ENCODE measurements at regions not wholly inside any gene's neighbourhood (a gene's known extent, or its start where the extent isn't known, plus 50 kb on each side); places are given as distances from the start of the nearest gene placed in this dataset.

DNA sequence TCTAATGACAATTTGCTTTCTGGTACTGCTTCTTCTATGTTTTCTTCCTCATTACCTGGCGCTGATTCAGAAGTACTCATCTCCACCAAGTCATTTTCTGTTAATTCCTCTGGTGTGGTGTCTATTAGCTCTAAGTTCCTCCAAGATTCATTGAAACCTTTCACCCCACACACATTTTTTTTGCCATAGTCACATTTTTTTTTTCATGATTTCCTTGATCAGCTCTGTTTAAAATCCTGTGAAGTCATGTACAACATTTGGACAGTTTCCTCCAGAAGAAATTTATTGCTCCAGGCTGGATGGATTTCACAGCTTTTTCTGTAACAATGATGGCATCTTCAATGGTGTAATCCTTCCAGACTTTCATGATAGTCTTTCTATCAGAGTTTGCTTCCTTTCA lies 243.2 kb upstream of the VEPH1 start:
- DNase-seq (ENCODE audit: low read depth in 1 of 2, low spot score in 1 of 2) = no peak

- no peak for DNase-seq (ENCODE audit: low read depth in 1 of 2, low spot score in 1 of 2)
Measured at GRCh38 chr3:157741607-157742006, 238.4 kb upstream of the VEPH1 start.

DNA sequence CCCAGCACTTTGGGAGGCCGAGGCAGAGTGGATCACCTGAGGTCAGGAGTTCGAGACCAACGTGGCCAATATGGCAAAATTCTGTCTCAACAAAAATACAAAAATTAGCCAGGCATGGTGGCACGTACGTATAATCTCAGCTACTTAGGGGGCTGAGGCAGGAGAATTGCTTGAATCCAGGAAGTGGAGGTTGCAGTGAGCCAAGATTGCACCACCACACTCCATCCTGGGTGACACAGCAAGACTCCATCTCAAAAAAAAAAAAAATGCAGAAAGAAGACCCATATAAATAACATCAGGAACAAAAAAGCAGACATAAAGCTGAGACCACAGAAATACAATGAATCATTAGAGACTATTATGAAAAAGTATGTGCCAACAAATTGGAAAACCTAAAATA lies 235.2 kb upstream of the VEPH1 start:
- no peak for DNase-seq (ENCODE audit: low read depth in 1 of 2, low spot score in 1 of 2)

DNA sequence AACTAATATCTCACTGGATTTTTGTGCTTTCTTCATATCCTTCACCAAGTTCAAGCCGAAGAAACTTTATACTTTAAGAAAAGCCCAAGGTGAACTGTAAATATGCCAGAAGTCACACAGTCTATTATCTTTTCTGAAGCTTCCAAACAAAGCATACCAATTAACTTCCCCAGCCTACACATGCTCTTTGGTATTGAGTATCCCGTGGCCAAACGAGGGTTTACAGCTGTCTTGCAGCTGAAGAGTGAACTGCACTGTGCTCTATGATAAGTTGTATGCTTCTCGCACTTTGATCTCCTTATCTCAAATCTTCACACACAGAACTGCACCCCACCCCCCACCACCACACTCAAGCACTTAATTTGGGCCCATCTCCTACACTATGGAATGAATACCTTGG lies 215.6 kb upstream of the VEPH1 start:
- DNase-seq (ENCODE audit: low read depth in 1 of 2, low spot score in 1 of 2) = no peak

- DNase-seq (ENCODE audit: low read depth in 1 of 2, low spot score in 1 of 2) = no peak
Measured at GRCh38 chr3:157713101-157713500, 209.9 kb upstream of the VEPH1 start.

- DNase-seq (ENCODE audit: low read depth in 1 of 2, low spot score in 1 of 2) = no peak
Measured at GRCh38 chr3:157705258-157705657, 202.0 kb upstream of the VEPH1 start.

GRCh38 chr3:157700405-157700804 lies 197.2 kb upstream of the VEPH1 start:
- DNase-seq (ENCODE audit: low read depth in 1 of 2, low spot score in 1 of 2) = no peak

DNA sequence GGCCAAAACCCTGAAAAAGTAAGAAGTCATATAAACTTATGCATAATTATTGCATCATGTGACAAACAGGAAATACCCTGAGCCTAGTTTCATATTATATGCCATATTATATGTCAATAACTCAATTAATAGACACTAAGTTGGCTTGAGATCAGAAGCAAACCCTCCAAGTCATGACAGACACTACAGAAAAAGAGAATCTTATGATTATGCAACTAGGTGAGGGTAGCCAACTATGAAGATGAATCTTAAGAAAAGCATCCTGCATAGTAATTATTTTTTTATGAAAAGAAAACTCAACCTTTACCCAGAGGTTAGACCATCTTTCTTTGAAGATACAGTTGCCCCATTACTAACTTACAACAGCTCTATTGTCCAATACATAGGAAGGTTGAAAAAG lies 192.4 kb upstream of the VEPH1 start:
- no peak for DNase-seq (ENCODE audit: low read depth in 1 of 2, low spot score in 1 of 2)

DNA sequence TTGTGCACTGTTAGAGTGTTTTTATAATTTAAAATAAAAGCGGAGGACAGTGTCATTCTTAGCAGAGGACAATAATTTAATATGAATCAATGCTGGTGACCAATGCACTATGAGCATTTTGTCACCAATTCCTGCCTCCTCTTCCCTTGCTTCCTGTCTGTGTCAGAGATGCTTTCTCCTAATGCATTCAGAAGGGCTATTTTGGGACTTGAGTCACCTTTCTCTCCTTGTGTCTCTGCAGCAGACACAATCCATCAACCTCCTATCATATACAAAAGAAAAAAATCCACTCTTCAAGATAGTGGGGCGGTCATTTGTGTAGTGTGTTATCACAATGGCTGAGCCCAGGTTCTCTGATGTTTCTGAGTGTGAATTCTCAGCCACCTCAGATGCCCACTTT lies 191.9 kb upstream of the VEPH1 start:
- DNase-seq (ENCODE audit: low read depth in 1 of 2, low spot score in 1 of 2) = no peak

GRCh38 chr3:157693762-157694161 lies 190.5 kb upstream of the VEPH1 start:
- DNase-seq (ENCODE audit: low read depth in 1 of 2, low spot score in 1 of 2) = no peak

DNA sequence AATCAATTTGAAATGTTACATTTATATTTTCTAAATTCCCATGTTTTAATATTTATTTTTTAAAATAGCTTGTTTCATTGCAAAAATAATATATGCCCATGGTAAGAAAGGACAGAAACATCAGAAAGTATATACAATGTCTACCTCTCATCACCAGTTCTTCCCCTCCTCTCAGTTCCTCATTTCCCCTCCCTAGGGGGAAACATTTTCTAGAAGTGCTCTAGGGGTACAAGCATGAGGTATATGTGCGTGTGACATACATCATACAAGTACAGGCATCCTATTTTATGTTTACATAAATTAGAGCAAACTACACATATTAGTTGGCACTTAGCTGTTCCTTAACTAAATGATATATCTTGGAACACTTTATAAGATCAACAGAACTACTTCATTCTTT lies 189.3 kb upstream of the VEPH1 start:
- DNase-seq (ENCODE audit: low read depth in 1 of 2, low spot score in 1 of 2) = no peak

GRCh38 chr3:157683668-157684067 lies 180.5 kb upstream of the VEPH1 start:
- DNase-seq (ENCODE audit: low read depth in 1 of 2, low spot score in 1 of 2) = no peak

- no peak for DNase-seq (ENCODE audit: low read depth in 1 of 2, low spot score in 1 of 2)
Measured at GRCh38 chr3:157672061-157672460, 168.8 kb upstream of the VEPH1 start.

DNA sequence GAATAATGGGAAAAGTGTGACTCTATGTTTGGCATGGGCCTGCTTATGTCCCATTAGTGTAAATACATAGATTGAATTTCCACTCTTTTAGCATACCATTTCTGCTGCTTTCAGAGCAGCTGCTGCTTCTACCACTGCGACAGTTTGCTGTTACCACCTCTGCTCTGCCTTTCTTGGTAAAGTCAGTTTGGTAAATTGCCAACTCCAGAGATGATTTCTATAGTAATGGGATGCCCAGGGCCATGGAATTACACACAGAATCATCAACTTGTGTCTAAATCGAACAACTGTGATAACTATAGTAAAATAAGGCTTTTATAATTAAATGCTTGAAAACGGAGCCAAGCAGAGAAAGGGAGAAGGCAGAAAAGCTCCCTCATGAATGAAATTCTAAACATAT lies 168.4 kb upstream of the VEPH1 start:
- no peak for DNase-seq (ENCODE audit: low read depth in 1 of 2, low spot score in 1 of 2)

- no peak for DNase-seq (ENCODE audit: low read depth in 1 of 2, low spot score in 1 of 2)
Measured at GRCh38 chr3:157669416-157669815, 166.2 kb upstream of the VEPH1 start.

DNA sequence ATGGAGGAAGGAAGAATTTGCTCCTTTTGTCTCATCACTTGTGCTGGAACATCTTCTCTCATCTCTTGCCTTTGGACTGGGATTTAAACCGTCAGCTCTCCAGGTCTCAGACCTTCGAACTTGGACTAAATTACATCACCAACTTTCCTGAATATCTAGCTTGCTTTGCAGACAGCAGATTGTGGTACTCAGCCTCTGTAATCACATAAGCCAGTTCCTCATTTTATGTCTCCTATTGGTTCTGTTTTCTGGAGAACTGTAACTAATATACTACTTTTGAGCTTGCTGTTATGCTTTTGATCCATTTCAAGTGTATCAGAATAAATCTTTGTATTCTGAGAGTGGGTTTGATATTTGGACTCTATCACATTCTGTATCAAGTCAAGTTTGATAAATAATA lies 164.3 kb upstream of the VEPH1 start:
- no peak for DNase-seq (ENCODE audit: low read depth in 1 of 2, low spot score in 1 of 2)

- no peak for DNase-seq (ENCODE audit: low read depth in 1 of 2, low spot score in 1 of 2)
Measured at GRCh38 chr3:157662171-157662570, 159.0 kb upstream of the VEPH1 start.

DNA sequence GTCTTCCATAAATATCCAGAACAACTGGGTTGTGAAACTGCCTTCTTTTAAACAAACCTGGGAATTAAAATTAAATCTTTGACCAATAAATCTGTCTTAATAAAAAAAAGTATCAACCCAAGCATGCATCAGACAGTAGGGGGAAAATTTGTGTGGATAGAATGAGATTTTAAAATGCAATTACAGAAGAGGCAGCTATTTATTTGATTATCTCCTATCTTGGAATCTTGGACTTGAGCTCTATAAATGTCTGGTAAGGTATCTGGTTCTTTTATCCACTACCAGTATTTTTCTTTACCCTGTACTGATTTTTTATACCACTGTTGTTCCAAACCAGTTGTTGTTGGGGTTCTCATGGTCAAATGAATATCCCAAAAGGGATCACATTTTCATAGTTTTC lies 157.6 kb upstream of the VEPH1 start:
- DNase-seq (ENCODE audit: low read depth in 1 of 2, low spot score in 1 of 2) = no peak

- DNase-seq (ENCODE audit: low read depth in 1 of 2, low spot score in 1 of 2) = no peak
Measured at GRCh38 chr3:157652366-157652765, 149.2 kb upstream of the VEPH1 start.

- no peak for DNase-seq (ENCODE audit: low read depth in 1 of 2, low spot score in 1 of 2)
Measured at GRCh38 chr3:157650699-157651098, 147.5 kb upstream of the VEPH1 start.

- no peak for DNase-seq (ENCODE audit: low read depth in 1 of 2, low spot score in 1 of 2)
Measured at GRCh38 chr3:157650172-157650571, 147.0 kb upstream of the VEPH1 start.

- no peak for DNase-seq (ENCODE audit: low read depth in 1 of 2, low spot score in 1 of 2)
Measured at GRCh38 chr3:157649511-157649910, 146.3 kb upstream of the VEPH1 start.

GRCh38 chr3:157647820-157648219 lies 144.6 kb upstream of the VEPH1 start:
- no peak for DNase-seq (ENCODE audit: low read depth in 1 of 2, low spot score in 1 of 2)

DNA sequence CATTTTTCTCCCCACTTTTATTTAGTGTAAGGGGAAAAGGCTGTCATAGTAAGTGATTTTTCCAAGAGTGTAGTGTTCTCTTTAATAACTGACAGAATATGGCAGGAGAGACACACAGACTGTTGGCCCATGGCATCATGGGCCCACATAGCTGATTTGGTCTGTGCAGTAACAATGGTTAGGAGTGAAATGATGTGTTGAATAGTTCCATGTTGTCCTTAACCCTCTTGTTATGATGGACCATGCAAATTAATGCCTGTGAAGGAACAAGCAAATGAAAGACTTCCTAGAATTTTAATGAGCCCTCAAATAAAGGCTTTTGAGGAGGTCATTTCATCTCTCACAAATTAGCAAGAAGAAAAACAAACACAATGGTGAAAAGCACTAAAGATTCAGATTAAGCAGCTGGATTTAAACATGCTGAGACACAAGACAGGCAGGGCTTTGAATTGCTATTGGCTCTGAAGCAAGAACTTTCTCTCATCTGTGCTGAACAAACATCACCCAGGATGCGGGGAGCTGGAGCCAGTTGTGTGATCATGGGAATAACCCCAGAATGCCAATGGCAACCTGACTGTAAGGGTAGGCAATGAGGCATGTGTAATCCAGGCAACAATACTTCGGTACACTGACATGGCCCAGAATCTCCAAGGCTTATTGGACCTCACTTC lies 136.7 kb upstream of the VEPH1 start:
- no peak for DNase-seq (ENCODE audit: low read depth in 1 of 2, low spot score in 1 of 2)

Data from activated T-helper 1 cell treated with anti-CD3 and anti-CD28 coated beads, Interleukin-2, amount 50 U/mL, for 16 hours (primary cell).